GM12878 (cell line): ENCODE measurements at regions not wholly inside any gene's neighbourhood (a gene's known extent, or its start where the extent isn't known, plus 50 kb on each side); places are given as distances from the start of the nearest gene placed in this dataset.

Source experiments
- ATAC-seq: fragments of 200-7000 bp; cut with Tn5 transposase; 3 replicates; pipeline ENCODE4 v1.9.1; 2020; ENCODE audit warnings: mild to moderate bottlenecking, moderate library complexity
- BruUV-seq: library from RNA; stranded (reverse); fragments of 400-500 nt; replicated peaks from 2 replicates; lab custom pipeline; 2021; lab: Mats Ljungman, UMichigan
- CTCF ChIA-PET: fragments of 300-600 bp; sonication (Branson Sonifier 250); formaldehyde crosslinking; extraction: SDS; loops from one replicate; lab custom pipeline; 2021; ENCODE audit warnings: inconsistent platforms; lab: Yijun Ruan, JAX
- POLR2A ChIA-PET: fragments of 350-600 bp; formaldehyde crosslinking; extraction: SDS; loops from one replicate; lab custom pipeline; 2021; ENCODE audit warnings: inconsistent platforms; lab: Charles Lee
- RAD21 ChIA-PET: fragments of 300-600 bp; sonication (Branson Sonifier 250); formaldehyde crosslinking; loops from one replicate; lab custom pipeline; 2023; ENCODE audit warnings: antibody characterized with exemption; ENCODE audit not compliant: unreplicated experiment; lab: Charles Lee
- SMC1A ChIA-PET: fragments of 300-600 bp; sonication (Branson Sonifier 250); formaldehyde crosslinking; loops from one replicate; lab custom pipeline; 2023; ENCODE audit not compliant: unreplicated experiment, uncharacterized antibody; lab: Charles Lee
- DNase-seq: peaks from one replicate; pipeline ENCODE4 v3.0.0-alpha.2; 2011; ENCODE audit warnings: low read depth, low spot score
- FAIRE-seq: peaks from 3 replicates; lab custom pipeline; 2011; peaks lifted over from hg19 to GRCh38; lab: Jason Lieb, UNC
- H2AFZ ChIP-seq: 2 replicates; pipeline ENCODE4 v1.6.0; 2011; ENCODE audit warnings: low read depth, low read length, control low read depth; ENCODE audit not compliant: control insufficient read depth
- H3K27ac ChIP-seq: 2 replicates; pipeline ENCODE4 v1.5.1; 2011; ENCODE audit warnings: control low read depth; ENCODE audit not compliant: control insufficient read depth, insufficient read depth
- H3K27me3 ChIP-seq, 2 experiments: replicated peaks in 1 of 2; 2 replicates each; pipeline versions ENCODE4 v1.6.0 to v1.6.1; 2011; ENCODE audit warnings: low read length in 1 of 2; ENCODE audit not compliant: control insufficient read depth in 2 of 2, insufficient read depth in 2 of 2
- H3K36me3 ChIP-seq, 2 experiments: 2 replicates each; pipeline ENCODE4 v1.5.1; 2011; ENCODE audit warnings: low read length in 1 of 2; ENCODE audit not compliant: control insufficient read depth in 2 of 2, insufficient read depth in 2 of 2
- H3K4me1 ChIP-seq: 2 replicates; pipeline ENCODE4 v1.6.1; 2011; ENCODE audit warnings: mild to moderate bottlenecking, low read length, moderate library complexity, mixed read lengths; ENCODE audit not compliant: control insufficient read depth, insufficient read depth
- H3K4me2 ChIP-seq: 2 replicates; pipeline ENCODE4 v1.6.0; 2011; ENCODE audit warnings: control low read depth; ENCODE audit not compliant: control insufficient read depth, insufficient read depth
- H3K4me3 ChIP-seq: fragments of 200-600 bp; sonication (generic); 2 replicates; pipeline ENCODE4 v1.5.1; 2016
- H3K79me2 ChIP-seq: 2 replicates; pipeline ENCODE4 v1.6.0; 2011; ENCODE audit warnings: low read length; ENCODE audit not compliant: control insufficient read depth, insufficient read depth
- H3K9ac ChIP-seq: 2 replicates; pipeline ENCODE4 v1.8.0; 2011; ENCODE audit warnings: low read length, control low read depth, mixed read lengths; ENCODE audit not compliant: control insufficient read depth, insufficient read depth
- H3K9me3 ChIP-seq: replicated peaks from 3 replicates; pipeline ENCODE4 v1.5.1; 2011; ENCODE audit warnings: mild to moderate bottlenecking, low read length; ENCODE audit not compliant: control insufficient read depth, insufficient read depth
- H4K20me1 ChIP-seq: 2 replicates; pipeline ENCODE4 v1.6.0; 2011; ENCODE audit not compliant: control insufficient read depth, insufficient read depth
- ATF2 ChIP-seq: IDR thresholded peaks from 2 replicates; pipeline ENCODE4 v1.6.1; 2012; ENCODE audit warnings: low read length, inconsistent platforms
- BACH1 ChIP-seq: fragments of 450-650 bp; IDR thresholded peaks from 2 replicates; pipeline ENCODE4 v1.6.1; 2017; ENCODE audit warnings: mild to moderate bottlenecking, borderline replicate concordance
- E2F4 ChIP-seq: IDR thresholded peaks from 2 replicates; pipeline ENCODE4 v1.6.1; 2012; ENCODE audit warnings: low read depth, low read length, improper control_type of control experiment
- EGR1 ChIP-seq, 2 experiments: IDR thresholded peaks; 1 replicate in 1 of 2; 2 replicates in 1 of 2; pipeline ENCODE4 v1.6.1; 2011 to 2012; ENCODE audit warnings: low read depth in 2 of 2, low read length in 2 of 2, borderline replicate concordance in 1 of 2, mild to moderate bottlenecking in 1 of 2, moderate library complexity in 1 of 2
- FOXK2 ChIP-seq: fragments of 450-650 bp; IDR thresholded peaks from 2 replicates; pipeline ENCODE4 v1.6.1; 2017; ENCODE audit warnings: mild to moderate bottlenecking, moderate library complexity
- KDM1A ChIP-seq: fragments of 200-600 bp; sonication (generic); IDR thresholded peaks from 2 replicates; pipeline ENCODE4 v1.6.1; 2016; ENCODE audit warnings: borderline replicate concordance
- MXI1 ChIP-seq: fragments of 150-350 bp; IDR thresholded peaks from 2 replicates; pipeline ENCODE4 v1.6.1; 2011; ENCODE audit warnings: low read depth, mild to moderate bottlenecking, inconsistent platforms, low read length, improper control_type of control experiment
- MYB ChIP-seq: fragments of 150-350 bp; IDR thresholded peaks from 2 replicates; pipeline ENCODE4 v1.6.1; 2014; ENCODE audit warnings: mild to moderate bottlenecking, low read depth, low read length, borderline replicate concordance
- NRF1 ChIP-seq: conservative IDR thresholded peaks from 2 replicates; pipeline ENCODE4 v1.6.1; 2011; ENCODE audit warnings: mild to moderate bottlenecking, low read depth, low read length, improper control_type of control experiment
- PBX3 ChIP-seq: IDR thresholded peaks from 2 replicates; pipeline ENCODE4 v1.6.1; 2011; ENCODE audit warnings: mild to moderate bottlenecking, low read depth, low read length, moderate library complexity; ENCODE audit not compliant: insufficient replicate concordance
- POLR2A ChIP-seq: IDR thresholded peaks from 2 replicates; pipeline ENCODE4 v1.6.1; 2011; ENCODE audit warnings: low read depth, mild to moderate bottlenecking, low read length
- RAD21 ChIP-seq: IDR thresholded peaks from 2 replicates; pipeline ENCODE4 v1.6.1; 2011; ENCODE audit warnings: mild to moderate bottlenecking, low read depth, low read length, moderate library complexity; ENCODE audit not compliant: insufficient read depth
- RAD51 ChIP-seq: fragments of 450-650 bp; IDR thresholded peaks from 2 replicates; pipeline ENCODE4 v1.6.1; 2016; ENCODE audit warnings: moderate library complexity, mild to moderate bottlenecking, inconsistent platforms
- STAT1 ChIP-seq: fragments of 450-650 bp; conservative IDR thresholded peaks from 2 replicates; pipeline ENCODE4 v1.6.1; 2014; ENCODE audit warnings: antibody characterized with exemption, mild to moderate bottlenecking
- ZBED1 ChIP-seq: IDR thresholded peaks from 2 replicates; pipeline ENCODE4 v1.6.1; 2016; ENCODE audit warnings: borderline replicate concordance
- ZZZ3 ChIP-seq: IDR thresholded peaks from 2 replicates; pipeline ENCODE4 v1.6.1; 2011; ENCODE audit warnings: low read depth; ENCODE audit not compliant: control insufficient read depth, insufficient read length
- WGBS: methylation state at CpG from one replicate; pipeline ENCODE4 v1.1.6; 2016; ENCODE audit warnings: low lambda C conversion rate; ENCODE audit not compliant: insufficient replicate concordance, insufficient coverage; ENCODE audit errors: missing lambda C conversion rate; 5-methylcytosine and 5-hydroxymethylcytosine counted together
- in situ Hi-C: fragments of 300-500 bp; cut with MboI; formaldehyde crosslinking; loops from 9 replicates; pipeline ENCODE4 v1.14.3; 2018; ENCODE audit warnings: mixed read lengths
- intact Hi-C: fragments of 100-400 bp; cut with micrococcal nuclease; formaldehyde crosslinking; loops from one replicate; pipeline ENCODE4 v1.14.2; 2022; ENCODE audit not compliant: unreplicated experiment
- TF ChIP-seq, protein P1 (sequence below): fragments of 450-650 bp; IDR thresholded peaks from 2 replicates; pipeline ENCODE4 v1.6.1; 2017; ENCODE audit warnings: borderline replicate concordance
- TF ChIP-seq, protein P2 (sequence below): IDR thresholded peaks from 2 replicates; pipeline ENCODE4 v1.6.1; 2012; ENCODE audit warnings: low read depth, low read length, improper control_type of control experiment

- Histone ChIP-seq H3K27me3 (no peaks in the 10 kb centered on the region), H3K4me2 (peak overlapping the region; percentile 57), H3K27ac (peak overlapping the region; percentile 77), H3K79me2 (no peaks in the 10 kb centered on the region), H3K9me3 (no peaks in the 10 kb centered on the region; the same call in 2 of the 3 replicates), H3K4me3 (peak overlapping the region; percentile 20; the same call in 1 of the 2 replicates), H3K36me3 (no peaks in the 10 kb centered on the region), H2AFZ (peak overlapping the region; percentile 48; the same call in 1 of the 2 replicates), H4K20me1 (no peaks in the 10 kb centered on the region), H3K4me1 (peaks cover 57% of the 10 kb centered on the region), H3K9ac (peak overlapping the region; percentile 55)
- no TSS peak for BruUV-seq
- in situ Hi-C loops: no loop called here
- CTCF ChIA-PET: interaction anchor here (0.8 to 1.8 kb wide), 5 partner anchors 11 to 80 kb away, joined by 3 to 4 read pairs (median 3); no protein-coding TSS in a partner anchor
- SMC1A ChIA-PET: interaction anchor here (0.6 to 3.2 kb wide), 8 partner anchors 10 to 79 kb away, joined by 3 to 12 read pairs (median 4); no protein-coding TSS in a partner anchor
- RAD21 ChIA-PET: interaction anchor here (0.6 to 3.7 kb wide), 8 partner anchors 10 to 219 kb away, joined by 3 to 15 read pairs (median 4); no protein-coding TSS in a partner anchor
- FAIRE-seq (peak; percentile 57), ATAC-seq (peak; percentile 65), DNase-seq (peak; percentile 74)
- POLR2A ChIA-PET: interaction anchor here (0.6 to 1.1 kb wide), 3 partner anchors 20 to 730 kb away, joined by 3 to 7 read pairs (median 5); no protein-coding TSS in a partner anchor
- WGBS: 20% methylated on average over 4 of the region's 4 CpGs
- intact Hi-C loops: loop anchor here (5.0 kb wide), 1 partner anchor 82 kb away; no protein-coding TSS in a partner anchor
- no peak for TF ChIP-seq STAT1
- no peak for TF ChIP-seq BACH1
- TF ChIP-seq, protein P1, sequence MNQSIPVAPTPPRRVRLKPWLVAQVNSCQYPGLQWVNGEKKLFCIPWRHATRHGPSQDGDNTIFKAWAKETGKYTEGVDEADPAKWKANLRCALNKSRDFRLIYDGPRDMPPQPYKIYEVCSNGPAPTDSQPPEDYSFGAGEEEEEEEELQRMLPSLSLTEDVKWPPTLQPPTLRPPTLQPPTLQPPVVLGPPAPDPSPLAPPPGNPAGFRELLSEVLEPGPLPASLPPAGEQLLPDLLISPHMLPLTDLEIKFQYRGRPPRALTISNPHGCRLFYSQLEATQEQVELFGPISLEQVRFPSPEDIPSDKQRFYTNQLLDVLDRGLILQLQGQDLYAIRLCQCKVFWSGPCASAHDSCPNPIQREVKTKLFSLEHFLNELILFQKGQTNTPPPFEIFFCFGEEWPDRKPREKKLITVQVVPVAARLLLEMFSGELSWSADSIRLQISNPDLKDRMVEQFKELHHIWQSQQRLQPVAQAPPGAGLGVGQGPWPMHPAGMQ: no peak
- no peak for TF ChIP-seq ZBED1
- TF ChIP-seq EGR1 (IDR thresholded peaks at IDR 0.05; ENCODE audit: borderline replicate concordance in 1 of 2, low read depth in 2 of 2, low read length in 2 of 2): no peak
- no peak for TF ChIP-seq NRF1
- TF ChIP-seq MXI1: no peak
- TF ChIP-seq, protein P2, sequence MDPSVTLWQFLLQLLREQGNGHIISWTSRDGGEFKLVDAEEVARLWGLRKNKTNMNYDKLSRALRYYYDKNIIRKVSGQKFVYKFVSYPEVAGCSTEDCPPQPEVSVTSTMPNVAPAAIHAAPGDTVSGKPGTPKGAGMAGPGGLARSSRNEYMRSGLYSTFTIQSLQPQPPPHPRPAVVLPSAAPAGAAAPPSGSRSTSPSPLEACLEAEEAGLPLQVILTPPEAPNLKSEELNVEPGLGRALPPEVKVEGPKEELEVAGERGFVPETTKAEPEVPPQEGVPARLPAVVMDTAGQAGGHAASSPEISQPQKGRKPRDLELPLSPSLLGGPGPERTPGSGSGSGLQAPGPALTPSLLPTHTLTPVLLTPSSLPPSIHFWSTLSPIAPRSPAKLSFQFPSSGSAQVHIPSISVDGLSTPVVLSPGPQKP: no peak
- no peak for TF ChIP-seq KDM1A
- TF ChIP-seq FOXK2: no peak
- TF ChIP-seq ZZZ3: no peak
- TF ChIP-seq MYB: no peak
- no peak for TF ChIP-seq E2F4
- no peak for TF ChIP-seq RAD51
- no peak for TF ChIP-seq PBX3
- TF ChIP-seq ATF2: 0 out of 2 replicates have a peak, but pooled peaks have one; percentile 50
- TF ChIP-seq POLR2A: no peak
- TF ChIP-seq RAD21: peak; percentile 14; the same call in 1 of the 2 replicates
Observed at GRCh38 chr1:14520514-14521163, 77.8 kb upstream of the KAZN start.
